ENCODE measurements at regions not wholly inside any gene's neighbourhood (a gene's known extent, or its start where the extent isn't known, plus 50 kb on each side); places are given as distances from the start of the nearest gene placed in this dataset.

GRCh38 chr1:56313560-56313959 is 265.8 kb downstream of the PLPP3 start:
- no peak overlapping the region for H3K27ac ChIP-seq
- no peak for TF ChIP-seq CTCF (IDR thresholded peaks at IDR 0.05)
- TF ChIP-seq ZFX (IDR thresholded peaks at IDR 0.05; ENCODE audit: borderline replicate concordance) = no peak

GRCh38 chr1:56311766-56312165 is 267.6 kb downstream of the PLPP3 start:
- no peak overlapping the region for H3K27ac ChIP-seq
- TF ChIP-seq CTCF (IDR thresholded peaks at IDR 0.05) = no peak
- TF ChIP-seq ZFX (IDR thresholded peaks at IDR 0.05; ENCODE audit: borderline replicate concordance) = no peak

GRCh38 chr1:56310945-56311344 is 268.4 kb downstream of the PLPP3 start:
- TF ChIP-seq CTCF (IDR thresholded peaks at IDR 0.05) (no peak), ZFX (IDR thresholded peaks at IDR 0.05; ENCODE audit: borderline replicate concordance) (no peak)
- no peak overlapping the region for H3K27ac ChIP-seq

GRCh38 chr1:56309065-56309464 is 270.3 kb downstream of the PLPP3 start:
- no peak overlapping the region for H3K27ac ChIP-seq
- TF ChIP-seq CTCF (IDR thresholded peaks at IDR 0.05) = no peak
- TF ChIP-seq ZFX (IDR thresholded peaks at IDR 0.05; ENCODE audit: borderline replicate concordance) = no peak

GRCh38 chr1:56304975-56305374 is 274.4 kb downstream of the PLPP3 start:
- TF ChIP-seq CTCF (IDR thresholded peaks at IDR 0.05) (no peak), ZFX (IDR thresholded peaks at IDR 0.05; ENCODE audit: borderline replicate concordance) (no peak)
- no peak overlapping the region for H3K27ac ChIP-seq

- H3K27ac ChIP-seq = no peak overlapping the region
- no peak for TF ChIP-seq ZFX (IDR thresholded peaks at IDR 0.05; ENCODE audit: borderline replicate concordance)
- TF ChIP-seq CTCF (IDR thresholded peaks at IDR 0.05) = no peak
These were observed 275.6 kb downstream of the PLPP3 start for GRCh38 chr1:56303805-56304204.

GRCh38 chr1:56302878-56303277 is 276.5 kb downstream of the PLPP3 start:
- no peak overlapping the region for H3K27ac ChIP-seq
- TF ChIP-seq CTCF (IDR thresholded peaks at IDR 0.05) (no peak), ZFX (IDR thresholded peaks at IDR 0.05; ENCODE audit: borderline replicate concordance) (no peak)

All from 22Rv1 (cell line).